DMS79 treated with DMSO at 0.1 percent for 48 hours (cell line): ENCODE measurements at regions not wholly inside any gene's neighbourhood (a gene's known extent, or its start where the extent isn't known, plus 50 kb on each side); places are given as distances from the start of the nearest gene placed in this dataset.

Experiments
- DNase-seq: peaks from one replicate; lab custom pipeline; 2025; lab: John Stamatoyannopoulos, UW

- no peak for DNase-seq
Observed at GRCh38 chr15:29369261-29369660, 99.6 kb upstream of the NSMCE3 start.

- DNase-seq: no peak
Observed at GRCh38 chr15:29364426-29365078, 94.9 kb upstream of the NSMCE3 start.

- DNase-seq: no peak
Observed at GRCh38 chr15:29361560-29361959, 91.9 kb upstream of the NSMCE3 start.

GRCh38 chr15:29360152-29360551 lies 90.5 kb upstream of the NSMCE3 start:
- DNase-seq: no peak

GRCh38 chr15:29356786-29357185 lies 87.2 kb upstream of the NSMCE3 start:
- DNase-seq: no peak

- no peak for DNase-seq
Observed at GRCh38 chr15:29355477-29355876, 85.9 kb upstream of the NSMCE3 start.

GRCh38 chr15:29352402-29352801 lies 82.8 kb upstream of the NSMCE3 start:
- DNase-seq: no peak

- no peak for DNase-seq
Observed at GRCh38 chr15:29349196-29349595, 79.6 kb upstream of the NSMCE3 start.

GRCh38 chr15:29348336-29348914 lies 78.8 kb upstream of the NSMCE3 start:
- no peak for DNase-seq

- no peak for DNase-seq
Observed at GRCh38 chr15:29346998-29347397, 77.4 kb upstream of the NSMCE3 start.

- no peak for DNase-seq
Observed at GRCh38 chr15:29345549-29346525, 76.2 kb upstream of the NSMCE3 start.

- no peak for DNase-seq
Observed at GRCh38 chr15:29344474-29344873, 74.9 kb upstream of the NSMCE3 start.

- DNase-seq: no peak
Observed at GRCh38 chr15:29343229-29343628, 73.6 kb upstream of the NSMCE3 start.

- no peak for DNase-seq
Observed at GRCh38 chr15:29342201-29342600, 72.6 kb upstream of the NSMCE3 start.

GRCh38 chr15:29337156-29337959 lies 67.7 kb upstream of the NSMCE3 start:
- DNase-seq: no peak

- DNase-seq: no peak
Observed at GRCh38 chr15:29334544-29334943, 64.9 kb upstream of the NSMCE3 start.

- no peak for DNase-seq
Observed at GRCh38 chr15:29333261-29333660, 63.6 kb upstream of the NSMCE3 start.

- no peak for DNase-seq
Observed at GRCh38 chr15:29331669-29332068, 62.0 kb upstream of the NSMCE3 start.

GRCh38 chr15:29331071-29331470 lies 61.4 kb upstream of the NSMCE3 start:
- DNase-seq: no peak

- DNase-seq: no peak
Observed at GRCh38 chr15:29324746-29325145, 55.1 kb upstream of the NSMCE3 start.

GRCh38 chr15:29323557-29323956 lies 53.9 kb upstream of the NSMCE3 start:
- DNase-seq: no peak

- DNase-seq: no peak
Observed at GRCh38 chr15:29322415-29322814, 52.8 kb upstream of the NSMCE3 start.
